ENCODE measurements at regions not wholly inside any gene's neighbourhood (a gene's known extent, or its start where the extent isn't known, plus 50 kb on each side); places are given as distances from the start of the nearest gene placed in this dataset.
"Not testable (repeated sequence)": the region's sequence is repeated elsewhere in the genome, so short reads cannot be mapped to it uniquely, and the experiment has no call there.

- no peak overlapping the region for H3K4me3 ChIP-seq (ENCODE audit: control insufficient read depth, low read depth, low read length)
- DNase-seq (ENCODE audit: low read depth), result no peak
- TF ChIP-seq CTCF (IDR thresholded peaks at IDR 0.05; ENCODE audit: control insufficient read depth, insufficient read depth, low read depth, low read length, missing control alignments), result no peak
These were observed 516.9 kb upstream of the TBL1XR1 start for GRCh38 chr3:177713928-177714900.

GRCh38 chr3:177714945-177715344, 517.7 kb upstream of the TBL1XR1 start:
- TF ChIP-seq CTCF (IDR thresholded peaks at IDR 0.05; ENCODE audit: control insufficient read depth, insufficient read depth, low read depth, low read length, missing control alignments), result no peak
- no peak for DNase-seq (ENCODE audit: low read depth)
- H3K4me3 ChIP-seq (ENCODE audit: control insufficient read depth, low read depth, low read length), result no peak overlapping the region

- no peak overlapping the region for H3K4me3 ChIP-seq (ENCODE audit: control insufficient read depth, low read depth, low read length)
- no peak for DNase-seq (ENCODE audit: low read depth)
- no peak for TF ChIP-seq CTCF (IDR thresholded peaks at IDR 0.05; ENCODE audit: control insufficient read depth, insufficient read depth, low read depth, low read length, missing control alignments)
These were observed 518.7 kb upstream of the TBL1XR1 start for GRCh38 chr3:177715980-177716379.

GRCh38 chr3:177720927-177721326, 523.6 kb upstream of the TBL1XR1 start:
- not testable (repeated sequence) for DNase-seq (ENCODE audit: low read depth); H3K4me3 ChIP-seq (ENCODE audit: control insufficient read depth, low read depth, low read length)

- no peak for DNase-seq (ENCODE audit: low read depth)
- TF ChIP-seq CTCF (IDR thresholded peaks at IDR 0.05; ENCODE audit: control insufficient read depth, insufficient read depth, low read depth, low read length, missing control alignments), result no peak
- no peak overlapping the region for H3K4me3 ChIP-seq (ENCODE audit: control insufficient read depth, low read depth, low read length)
These were observed 524.8 kb upstream of the TBL1XR1 start for GRCh38 chr3:177721864-177722785.

- no peak overlapping the region for H3K4me3 ChIP-seq (ENCODE audit: control insufficient read depth, low read depth, low read length)
- TF ChIP-seq CTCF (IDR thresholded peaks at IDR 0.05; ENCODE audit: control insufficient read depth, insufficient read depth, low read depth, low read length, missing control alignments), result no peak
- DNase-seq (ENCODE audit: low read depth), result no peak
These were observed 526.8 kb upstream of the TBL1XR1 start for GRCh38 chr3:177724020-177724638.
